Mammary epithelial cell (primary cell): ENCODE measurements at regions not wholly inside any gene's neighbourhood (a gene's known extent, or its start where the extent isn't known, plus 50 kb on each side); places are given as distances from the start of the nearest gene placed in this dataset.
"Not testable (repeated sequence)": the region's sequence is repeated elsewhere in the genome, so short reads cannot be mapped to it uniquely, and the experiment has no call there.

Source experiments
- CTCF ChIP-seq, 2 donors: IDR thresholded peaks in 1 of 2; conservative IDR thresholded peaks in 1 of 2; 2 replicates each; pipeline ENCODE4 v1.5.1; 2011 to 2012; ENCODE audit warnings: inconsistent platforms in 2 of 2, low read length in 2 of 2, mild to moderate bottlenecking in 2 of 2, control low read depth in 1 of 2, low read depth in 1 of 2; ENCODE audit not compliant: insufficient read depth in 1 of 2; ENCODE audit errors: extremely low read depth in 1 of 2
- EZH2 ChIP-seq: IDR thresholded peaks from 2 replicates; pipeline ENCODE4 v1.6.1; 2012; ENCODE audit warnings: low read length, inconsistent platforms, borderline replicate concordance

GRCh38 chr9:62862180-62862579 lies 1672.3 kb downstream of the SPATA31A7 start:
- not testable (repeated sequence) for TF ChIP-seq CTCF (conservative IDR thresholded peaks at IDR 0.05 in 1 of 2, IDR thresholded peaks at IDR 0.05 in 1 of 2; ENCODE audit: extremely low read depth in 1 of 2, insufficient read depth in 1 of 2, low read depth in 1 of 2, low read length in 2 of 2); EZH2
